GM12892 (cell line): ENCODE measurements at regions not wholly inside any gene's neighbourhood (a gene's known extent, or its start where the extent isn't known, plus 50 kb on each side); places are given as distances from the start of the nearest gene placed in this dataset.

Experiments used
- DNase-seq: peaks from one replicate; pipeline ENCODE4 v3.0.0; 2011; ENCODE audit not compliant: insufficient read length
- FAIRE-seq: peaks from 2 replicates; lab custom pipeline; 2011; peaks lifted over from hg19 to GRCh38; lab: Jason Lieb, UNC
- POLR2A ChIP-seq: IDR thresholded peaks from 2 replicates; pipeline ENCODE4 v1.6.1; 2011; ENCODE audit warnings: low read depth, low read length, control low read depth
- POLR2AphosphoS5 ChIP-seq: IDR thresholded peaks from 2 replicates; pipeline ENCODE4 v1.6.1; 2011; ENCODE audit warnings: low read depth, low read length, control low read depth
- TAF1 ChIP-seq: IDR thresholded peaks from 2 replicates; pipeline ENCODE4 v1.6.1; 2011; ENCODE audit warnings: low read depth, mild to moderate bottlenecking, control low read depth, low read length, borderline replicate concordance

- TF ChIP-seq TAF1: no peak
- no peak; the same call in 1 of the 2 replicates for TF ChIP-seq POLR2A
- peak; percentile 63; the same call in 1 of the 2 replicates for TF ChIP-seq POLR2AphosphoS5
- peak; percentile 39 for DNase-seq
- peak; percentile 92 for FAIRE-seq
Measured at GRCh38 chr10:31707093-31708039, 221.3 kb downstream of the ARHGAP12 start.

- FAIRE-seq (no peak), DNase-seq (no peak)
- TF ChIP-seq POLR2A: 0 out of 2 replicates have a peak, but pooled peaks have one; percentile 34
- TF ChIP-seq POLR2AphosphoS5: no peak
- no peak for TF ChIP-seq TAF1
Measured at GRCh38 chr10:31706464-31707092, 222.1 kb downstream of the ARHGAP12 start.

- FAIRE-seq (peak; percentile 80), DNase-seq (no peak)
- TF ChIP-seq POLR2A (no peak), POLR2AphosphoS5 (no peak), TAF1 (no peak)
Measured at GRCh38 chr10:31705136-31705535, 223.5 kb downstream of the ARHGAP12 start.

- DNase-seq (no peak), FAIRE-seq (no peak)
- TF ChIP-seq POLR2A (no peak), POLR2AphosphoS5 (no peak), TAF1 (no peak)
Measured at GRCh38 chr10:31704195-31704594, 224.4 kb downstream of the ARHGAP12 start.

- FAIRE-seq: no peak
- TF ChIP-seq TAF1: no peak
- TF ChIP-seq POLR2A: no peak
- TF ChIP-seq POLR2AphosphoS5: no peak
Measured at GRCh38 chr10:31702954-31703353, 225.7 kb downstream of the ARHGAP12 start.

GRCh38 chr10:31702005-31702404 is 226.6 kb downstream of the ARHGAP12 start:
- FAIRE-seq: no peak
- DNase-seq: no peak
- peak; percentile 53; the same call in 1 of the 2 replicates for TF ChIP-seq POLR2AphosphoS5
- 0 out of 2 replicates have a peak, but pooled peaks have one; percentile 13 for TF ChIP-seq TAF1
- peak; percentile 28; the same call in 1 of the 2 replicates for TF ChIP-seq POLR2A

More at GRCh38 chr10:31702954-31703353, 225.7 kb downstream of the ARHGAP12 start:
- no peak for DNase-seq

GRCh38 chr10:31701546-31701945 is 227.1 kb downstream of the ARHGAP12 start:
- TF ChIP-seq TAF1: no peak
- TF ChIP-seq POLR2AphosphoS5: no peak
- no peak for TF ChIP-seq POLR2A
- no peak for FAIRE-seq
- no peak for DNase-seq

- FAIRE-seq: no peak
- no peak for DNase-seq
- no peak for TF ChIP-seq POLR2AphosphoS5
- TF ChIP-seq TAF1: no peak
- no peak for TF ChIP-seq POLR2A
Measured at GRCh38 chr10:31700181-31700611, 228.4 kb downstream of the ARHGAP12 start.

GRCh38 chr10:31698181-31698830 is 230.3 kb downstream of the ARHGAP12 start:
- TF ChIP-seq POLR2AphosphoS5 (no peak), POLR2A (no peak), TAF1 (no peak)
- no peak for DNase-seq
- FAIRE-seq: no peak

GRCh38 chr10:31697271-31698180 is 231.1 kb downstream of the ARHGAP12 start:
- DNase-seq: no peak
- peak; percentile 33 for FAIRE-seq
- TF ChIP-seq POLR2AphosphoS5: no peak
- TF ChIP-seq POLR2A: no peak
- no peak for TF ChIP-seq TAF1
